ENCODE measurements at regions not wholly inside any gene's neighbourhood (a gene's known extent, or its start where the extent isn't known, plus 50 kb on each side); places are given as distances from the start of the nearest gene placed in this dataset.
"Not testable (repeated sequence)": the region's sequence is repeated elsewhere in the genome, so short reads cannot be mapped to it uniquely, and the experiment has no call there.

- TF ChIP-seq, protein P1, sequence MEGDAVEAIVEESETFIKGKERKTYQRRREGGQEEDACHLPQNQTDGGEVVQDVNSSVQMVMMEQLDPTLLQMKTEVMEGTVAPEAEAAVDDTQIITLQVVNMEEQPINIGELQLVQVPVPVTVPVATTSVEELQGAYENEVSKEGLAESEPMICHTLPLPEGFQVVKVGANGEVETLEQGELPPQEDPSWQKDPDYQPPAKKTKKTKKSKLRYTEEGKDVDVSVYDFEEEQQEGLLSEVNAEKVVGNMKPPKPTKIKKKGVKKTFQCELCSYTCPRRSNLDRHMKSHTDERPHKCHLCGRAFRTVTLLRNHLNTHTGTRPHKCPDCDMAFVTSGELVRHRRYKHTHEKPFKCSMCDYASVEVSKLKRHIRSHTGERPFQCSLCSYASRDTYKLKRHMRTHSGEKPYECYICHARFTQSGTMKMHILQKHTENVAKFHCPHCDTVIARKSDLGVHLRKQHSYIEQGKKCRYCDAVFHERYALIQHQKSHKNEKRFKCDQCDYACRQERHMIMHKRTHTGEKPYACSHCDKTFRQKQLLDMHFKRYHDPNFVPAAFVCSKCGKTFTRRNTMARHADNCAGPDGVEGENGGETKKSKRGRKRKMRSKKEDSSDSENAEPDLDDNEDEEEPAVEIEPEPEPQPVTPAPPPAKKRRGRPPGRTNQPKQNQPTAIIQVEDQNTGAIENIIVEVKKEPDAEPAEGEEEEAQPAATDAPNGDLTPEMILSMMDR (IDR thresholded peaks at IDR 0.05), result no peak
- no peak for TF ChIP-seq POLR2A (IDR thresholded peaks at IDR 0.05)
- no peak overlapping the region for H3K4me3 ChIP-seq (ENCODE audit: low read depth, poor library complexity, severe bottlenecking)
- 32 to 36% methylated on average over 3 of the region's 3 CpGs for WGBS, 2 donors
- intact Hi-C loops (cut with DNase I; ENCODE audit: low total_unique reads), result no loop called here
- no peak for DNase-seq (ENCODE audit: low spot score in 2 of 2)
These were observed 52.8 kb upstream of the SRSF6 start for GRCh38 chr20:43404878-43405277.

DNA sequence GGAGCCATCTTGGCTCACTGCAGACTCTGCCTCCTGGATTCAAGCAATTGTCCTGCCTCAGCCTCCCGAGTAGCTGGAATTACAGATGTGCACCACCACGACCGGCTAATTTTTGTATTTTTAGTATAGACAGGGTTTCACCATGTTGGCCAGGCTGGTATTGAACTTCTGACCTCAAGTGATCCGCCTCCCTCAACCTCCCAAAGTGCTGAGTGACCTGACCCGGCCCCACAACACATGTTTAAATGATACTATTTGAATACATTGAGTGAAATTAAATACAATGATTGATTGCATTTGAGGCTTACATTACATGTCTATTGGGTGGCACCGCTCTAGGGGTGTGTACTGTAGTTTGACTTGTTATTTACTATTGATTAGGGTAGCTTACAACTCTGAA lies 56.8 kb upstream of the SRSF6 start:
- intact Hi-C loops (cut with DNase I; ENCODE audit: low total_unique reads); DNase-seq (ENCODE audit: low spot score in 2 of 2); H3K4me3 ChIP-seq (ENCODE audit: low read depth, poor library complexity, severe bottlenecking): not testable (repeated sequence)
- 82 to 83% methylated on average over 6 of the region's 6 CpGs for WGBS, 2 donors

GRCh38 chr20:43398676-43399324 lies 58.9 kb upstream of the SRSF6 start:
- TF ChIP-seq POLR2A (IDR thresholded peaks at IDR 0.05), result no peak
- TF ChIP-seq, protein P1 (IDR thresholded peaks at IDR 0.05), result no peak
- intact Hi-C loops (cut with DNase I; ENCODE audit: low total_unique reads), result no loop called here
- H3K4me3 ChIP-seq (ENCODE audit: low read depth, poor library complexity, severe bottlenecking), result no peak overlapping the region
- WGBS, 2 donors, result 73 to 74% methylated on average over 8 of the region's 8 CpGs
- no peak for DNase-seq (ENCODE audit: low spot score in 2 of 2)

DNA sequence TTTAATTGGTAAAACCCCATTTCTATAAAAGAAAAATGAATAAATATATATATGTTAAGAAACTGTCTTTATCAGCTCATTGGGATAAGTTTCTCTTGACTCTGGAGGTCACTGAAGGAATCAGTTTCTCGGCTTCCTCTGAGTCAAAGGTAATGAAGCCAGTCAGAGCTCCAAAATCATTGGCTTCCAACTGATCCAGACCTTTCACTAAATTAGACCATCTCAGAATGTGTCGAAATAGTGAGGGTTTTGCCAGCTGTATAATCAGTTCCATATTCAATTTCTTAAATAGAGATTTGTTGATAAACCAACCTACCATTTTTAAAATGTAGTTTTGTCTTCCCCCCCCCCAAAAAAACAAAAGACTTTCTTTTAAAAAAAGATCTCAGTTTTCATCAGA lies 60.5 kb upstream of the SRSF6 start:
- DNase-seq (ENCODE audit: low spot score in 2 of 2), result no peak
- TF ChIP-seq, protein P1 (IDR thresholded peaks at IDR 0.05), result no peak
- TF ChIP-seq POLR2A (IDR thresholded peaks at IDR 0.05), result no peak
- intact Hi-C loops (cut with DNase I; ENCODE audit: low total_unique reads), result no loop called here
- 66 to 67% methylated on average over 2 of the region's 2 CpGs for WGBS, 2 donors
- H3K4me3 ChIP-seq (ENCODE audit: low read depth, poor library complexity, severe bottlenecking), result no peak overlapping the region

DNA sequence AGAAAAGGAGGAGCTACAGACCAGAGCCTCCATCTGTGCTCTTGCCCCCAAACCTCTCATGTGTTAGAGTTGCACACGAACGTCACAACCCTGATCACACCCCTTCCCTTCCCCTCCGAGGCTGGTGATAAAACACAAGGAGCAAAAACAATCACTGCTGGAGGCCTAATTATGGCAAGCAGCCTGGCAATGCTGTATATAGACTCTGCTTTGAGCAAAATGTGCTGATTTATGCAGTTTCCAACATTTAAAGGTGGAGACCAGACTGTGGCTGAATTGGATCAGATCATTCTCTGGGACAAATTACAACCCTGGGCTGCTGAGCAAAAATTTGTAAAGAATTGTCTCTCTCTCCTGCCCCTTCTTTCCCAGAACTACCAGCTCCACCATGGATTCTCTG lies 64.6 kb upstream of the SRSF6 start:
- intact Hi-C loops (cut with DNase I; ENCODE audit: low total_unique reads), result no loop called here
- no peak overlapping the region for H3K4me3 ChIP-seq (ENCODE audit: low read depth, poor library complexity, severe bottlenecking)
- WGBS, 2 donors, result 43 to 48% methylated on average over 3 of the region's 3 CpGs
- TF ChIP-seq, protein P1 (IDR thresholded peaks at IDR 0.05), result no peak
- no peak for TF ChIP-seq POLR2A (IDR thresholded peaks at IDR 0.05)
- DNase-seq (ENCODE audit: low spot score in 2 of 2), result no peak

GRCh38 chr20:43392561-43392960 lies 65.1 kb upstream of the SRSF6 start:
- WGBS, 2 donors, result 83 to 86% methylated on average over 5 of the region's 5 CpGs
- intact Hi-C loops (cut with DNase I; ENCODE audit: low total_unique reads), result no loop called here

More at GRCh38 chr20:43392561-43392960, 65.1 kb upstream of the SRSF6 start:
- DNase-seq (ENCODE audit: low spot score in 2 of 2), result no peak
- no peak overlapping the region for H3K4me3 ChIP-seq (ENCODE audit: low read depth, poor library complexity, severe bottlenecking)
- TF ChIP-seq, protein P1 (IDR thresholded peaks at IDR 0.05), result no peak
- no peak for TF ChIP-seq POLR2A (IDR thresholded peaks at IDR 0.05)

All from lower leg skin (tissue), 4 donors.